HepG2 (cell line): ENCODE measurements at regions not wholly inside any gene's neighbourhood (a gene's known extent, or its start where the extent isn't known, plus 50 kb on each side); places are given as distances from the start of the nearest gene placed in this dataset.

ENCODE experiments used
- ATAC-seq: fragments of 200-7000 bp; cut with Tn5 transposase; 3 replicates; pipeline ENCODE4 v1.9.1; 2020; ENCODE audit warnings: mild to moderate bottlenecking, moderate library complexity
- BruUV-seq: library from RNA; stranded (reverse); fragments of 400-500 nt; replicated peaks from 2 replicates; lab custom pipeline; 2021; lab: Mats Ljungman, UMichigan
- CTCF ChIA-PET: fragments of 300-600 bp; formaldehyde crosslinking; extraction: SDS; loops from one replicate; lab custom pipeline; 2021; ENCODE audit warnings: low total read pairs, inconsistent platforms, low intra/inter-chr PET ratio; lab: Yijun Ruan, JAX
- POLR2A ChIA-PET: fragments of 350-600 bp; sonication (Branson Sonifier 250); formaldehyde crosslinking; loops from one replicate; lab custom pipeline; 2020; ENCODE audit warnings: antibody characterized with exemption, inconsistent platforms; lab: Yijun Ruan, JAX
- DNase-seq: peaks from one replicate; pipeline ENCODE4 v3.0.0-alpha.2; 2015; ENCODE audit warnings: low spot score
- FAIRE-seq: peaks from 3 replicates; lab custom pipeline; 2011; peaks lifted over from hg19 to GRCh38; lab: Jason Lieb, UNC
- H2AFZ ChIP-seq: one replicate; pipeline ENCODE4 v1.6.1; 2011; ENCODE audit warnings: low read length, inconsistent platforms
- H3K27ac ChIP-seq: fragments of 300-600 bp; 3 replicates; pipeline ENCODE4 v1.8.0; 2011; ENCODE audit warnings: mixed run types, mild to moderate bottlenecking, mixed read lengths, low read length, inconsistent platforms; ENCODE audit not compliant: insufficient read depth; ENCODE audit errors: extremely low read length
- H3K27me3 ChIP-seq, 2 experiments: fragments of 200-600 bp in 1 of 2; 2 replicates in 1 of 2; 3 replicates in 1 of 2; pipeline versions ENCODE4 v1.6.0 to v1.8.0; 2011; ENCODE audit warnings: low read length in 2 of 2, mild to moderate bottlenecking in 2 of 2, moderate library complexity in 2 of 2, inconsistent platforms in 1 of 2; ENCODE audit not compliant: insufficient read depth in 2 of 2, control insufficient read depth in 1 of 2
- H3K36me3 ChIP-seq, 2 experiments: fragments of 200-600 bp in 1 of 2; replicated peaks in 1 of 2; 2 replicates in 1 of 2; 3 replicates in 1 of 2; pipeline versions ENCODE4 v1.5.1 to v1.8.0; 2011; ENCODE audit warnings: low read length in 2 of 2, inconsistent platforms in 1 of 2; ENCODE audit not compliant: insufficient read depth in 2 of 2, control insufficient read depth in 1 of 2
- H3K4me1 ChIP-seq: 2 replicates; pipeline ENCODE4 v1.5.1; 2012; ENCODE audit warnings: low read length, inconsistent platforms; ENCODE audit not compliant: insufficient read depth
- H3K4me2 ChIP-seq: 2 replicates; pipeline ENCODE4 v1.6.0; 2011; ENCODE audit warnings: low read depth, low read length, inconsistent platforms
- H3K4me3 ChIP-seq, 3 experiments: fragments of 200-600 bp in 1 of 3; sonication (generic), shearing (Covaris generic) in 1 of 3; replicated peaks in 1 of 3; 2 replicates each; pipeline ENCODE4 v1.5.1; 2011 to 2016; ENCODE audit warnings: low read length in 3 of 3, inconsistent platforms in 2 of 3, low read depth in 2 of 3, mild to moderate bottlenecking in 2 of 3, control low read depth in 1 of 3, mixed read lengths in 1 of 3; ENCODE audit not compliant: insufficient read depth in 1 of 3
- H3K79me2 ChIP-seq: one replicate; pipeline ENCODE4 v1.6.1; 2011; ENCODE audit warnings: low read length, inconsistent platforms; ENCODE audit not compliant: insufficient read depth
- H3K9ac ChIP-seq: 2 replicates; pipeline ENCODE4 v1.6.0; 2011; ENCODE audit warnings: mild to moderate bottlenecking, low read depth, low read length, inconsistent platforms; ENCODE audit not compliant: insufficient read depth
- H3K9me3 ChIP-seq: 2 replicates; pipeline ENCODE4 v1.5.1; 2012; ENCODE audit warnings: mild to moderate bottlenecking, low read length
- H4K20me1 ChIP-seq: 2 replicates; pipeline ENCODE4 v1.6.0; 2011; ENCODE audit warnings: inconsistent platforms, mild to moderate bottlenecking, low read length, moderate library complexity; ENCODE audit not compliant: insufficient read depth
- E2F1 ChIP-seq: sonication (generic); formaldehyde crosslinking; IDR thresholded peaks from 2 replicates; pipeline ENCODE4 v1.5.0; 2020; ENCODE audit warnings: missing genetic modification reagents
- GMEB1 ChIP-seq: sonication (generic); formaldehyde crosslinking; IDR thresholded peaks from 2 replicates; pipeline ENCODE4 v1.5.1; 2020; ENCODE audit warnings: missing genetic modification reagents, mild to moderate bottlenecking, borderline replicate concordance
- NCOR1 ChIP-seq: fragments of 200-600 bp; sonication (generic); IDR thresholded peaks from 2 replicates; pipeline ENCODE4 v1.7.0; 2017; ENCODE audit warnings: antibody characterized with exemption, low read length, borderline replicate concordance
- PCBP1 ChIP-seq: fragments of 200-400 bp; formaldehyde crosslinking; IDR thresholded peaks from 2 replicates; pipeline ENCODE4 v1.6.1; 2017; ENCODE audit warnings: mild to moderate bottlenecking, low read depth, low read length, borderline replicate concordance
- SNRNP70 ChIP-seq: fragments of 200-400 bp; formaldehyde crosslinking; IDR thresholded peaks from 2 replicates; pipeline ENCODE4 v1.6.1; 2017; ENCODE audit warnings: mild to moderate bottlenecking, low read depth, low read length, moderate library complexity
- ZMYM3 ChIP-seq: sonication (generic); formaldehyde crosslinking; IDR thresholded peaks from 2 replicates; pipeline ENCODE4 v1.5.1; 2020; ENCODE audit warnings: mild to moderate bottlenecking, missing genetic modification reagents
- ZNF263 ChIP-seq: sonication (generic); formaldehyde crosslinking; IDR thresholded peaks from 2 replicates; pipeline ENCODE4 v1.4.0; 2020; ENCODE audit warnings: missing genetic modification reagents
- ZNF629 ChIP-seq: sonication (generic); formaldehyde crosslinking; conservative IDR thresholded peaks from 2 replicates; pipeline ENCODE4 v1.5.0; 2020; ENCODE audit warnings: missing genetic modification reagents
- ZNF816 ChIP-seq: sonication (generic); formaldehyde crosslinking; IDR thresholded peaks from 2 replicates; pipeline ENCODE4 v1.8.0; 2022; ENCODE audit warnings: missing genetic modification reagents, mild to moderate bottlenecking, borderline replicate concordance
- WGBS: methylation state at CpG from one replicate; pipeline ENCODE4 v1.1.6; 2017; ENCODE audit warnings: low lambda C conversion rate; 5-methylcytosine and 5-hydroxymethylcytosine counted together
- in situ Hi-C: cut with HindIII; loops from 2 replicates; pipeline ENCODE4 v1.10.0; 2017; ENCODE audit warnings: low pct_unique_long_range_greater_than_20kb; ENCODE audit not compliant: extremely low pct_ligation_motif_present
- intact Hi-C: fragments of 100-400 bp; cut with micrococcal nuclease; formaldehyde crosslinking; loops from one replicate; pipeline ENCODE4 v1.10.0; 2022; ENCODE audit not compliant: unreplicated experiment

- WGBS, result 17% methylated on average over 3 of the region's 3 CpGs
- H3K27ac ChIP-seq, result no peak overlapping the region
- BruUV-seq, result no TSS peak
- H3K36me3 ChIP-seq, result no peaks in the 10 kb centered on the region
- no peak for TF ChIP-seq ZMYM3 (CRISPR knock-in tag)
- no peak for TF ChIP-seq GMEB1 (CRISPR knock-in tag)
- TF ChIP-seq E2F1 (CRISPR knock-in tag), result no peak
- no peak for TF ChIP-seq NCOR1
- no peak for TF ChIP-seq PCBP1
- TF ChIP-seq ZNF629, result no peak
- TF ChIP-seq ZNF263 (CRISPR knock-in tag), result no peak
- TF ChIP-seq SNRNP70, result no peak
- no peak for TF ChIP-seq ZNF816 (CRISPR knock-in tag)
- H3K27me3 ChIP-seq, result no peaks in the 10 kb centered on the region
- no peak for ATAC-seq
- H3K79me2 ChIP-seq, result no peaks in the 10 kb centered on the region
- intact Hi-C loops (no loop called here), in situ Hi-C loops (no loop called here)
- no peak overlapping the region for H3K4me3 ChIP-seq
- peaks cover 26% of the 10 kb centered on the region for H3K9me3 ChIP-seq
- ChIA-PET POLR2A (no interaction called here), CTCF (no interaction called here)
- no peak for DNase-seq
- H2AFZ ChIP-seq, result no peak overlapping the region
- FAIRE-seq, result no peak
- no peak overlapping the region for H3K9ac ChIP-seq
- no peak overlapping the region for H3K4me2 ChIP-seq
- no peaks in the 10 kb centered on the region for H3K4me1 ChIP-seq
- H4K20me1 ChIP-seq, result no peaks in the 10 kb centered on the region
Observed at GRCh38 chr13:55792544-55793193, 1348.0 kb upstream of the PRR20A start.
